PC-9 (cell line): ENCODE measurements at regions not wholly inside any gene's neighbourhood (a gene's known extent, or its start where the extent isn't known, plus 50 kb on each side); places are given as distances from the start of the nearest gene placed in this dataset.

ENCODE experiments used
- BruUV-seq: library from RNA; stranded (reverse); fragments of 400-500 nt; replicated peaks from 2 replicates; lab custom pipeline; 2021; lab: Mats Ljungman, UMichigan
- CTCF ChIA-PET: fragments of 300-600 bp; sonication (Branson Sonifier 250); formaldehyde crosslinking; loops from one replicate; lab custom pipeline; 2022; ENCODE audit warnings: antibody characterized with exemption; lab: Charles Lee
- POLR2A ChIA-PET: fragments of 300-600 bp; sonication (Branson Sonifier 250); formaldehyde crosslinking; loops from one replicate; lab custom pipeline; 2022; ENCODE audit warnings: antibody characterized with exemption; ENCODE audit not compliant: unreplicated experiment; lab: Charles Lee
- DNase-seq, 2 experiments: peaks; one replicate each; pipeline versions ENCODE4 v3.0.0 to v3.0.0-alpha.2; 2015 to 2022; ENCODE audit warnings: mixed read lengths in 1 of 2
- H2AFZ ChIP-seq: fragments of 200-600 bp; sonication (generic); 2 replicates; pipeline ENCODE4 v1.8.1; 2017; ENCODE audit warnings: antibody characterized with exemption
- H3F3A ChIP-seq: fragments of 200-600 bp; sonication (generic); 2 replicates; pipeline ENCODE4 v1.8.1; 2017; ENCODE audit warnings: antibody characterized with exemption, mild to moderate bottlenecking, low read depth; ENCODE audit not compliant: insufficient read depth
- H3K27ac ChIP-seq: fragments of 200-600 bp; sonication (generic); 2 replicates; pipeline ENCODE4 v1.6.1; 2016; ENCODE audit warnings: mixed run types
- H3K27me3 ChIP-seq: fragments of 200-600 bp; sonication (generic); 2 replicates; pipeline ENCODE4 v1.6.1; 2016; ENCODE audit warnings: low read depth, mixed run types; ENCODE audit not compliant: insufficient read depth
- H3K36me3 ChIP-seq: fragments of 200-600 bp; sonication (generic); 2 replicates; pipeline ENCODE4 v1.6.1; 2016; ENCODE audit warnings: low read depth, mixed run types
- H3K4me1 ChIP-seq: fragments of 200-600 bp; sonication (generic); replicated peaks from 2 replicates; pipeline ENCODE4 v1.6.1; 2016; ENCODE audit warnings: mixed run types; ENCODE audit not compliant: insufficient read depth
- H3K4me2 ChIP-seq: fragments of 200-600 bp; sonication (generic); 2 replicates; pipeline ENCODE4 v1.6.1; 2017; ENCODE audit warnings: mixed run types
- H3K4me3 ChIP-seq: fragments of 200-600 bp; sonication (generic); 2 replicates; pipeline ENCODE4 v1.6.1; 2016; ENCODE audit warnings: mixed run types
- H3K79me2 ChIP-seq: fragments of 200-600 bp; sonication (generic); 2 replicates; pipeline ENCODE4 v1.6.1; 2017; ENCODE audit warnings: low read depth, mixed run types
- H3K9me2 ChIP-seq: fragments of 200-600 bp; sonication (generic); 2 replicates; pipeline ENCODE4 v1.8.1; 2017; ENCODE audit warnings: mild to moderate bottlenecking; ENCODE audit not compliant: insufficient read depth
- H3K9me3 ChIP-seq: fragments of 200-600 bp; sonication (generic); 2 replicates; pipeline ENCODE4 v1.8.1; 2016; ENCODE audit warnings: low read depth; ENCODE audit not compliant: insufficient read depth
- H4K20me1 ChIP-seq: fragments of 200-600 bp; sonication (generic); 2 replicates; pipeline ENCODE4 v1.8.1; 2017; ENCODE audit not compliant: insufficient read depth
- CTCF ChIP-seq: fragments of 200-600 bp; sonication (generic); conservative IDR thresholded peaks from 2 replicates; pipeline ENCODE4 v1.6.1; 2017; ENCODE audit warnings: mixed run types, antibody characterized with exemption, mild to moderate bottlenecking, moderate library complexity
- EZH2 ChIP-seq: fragments of 200-600 bp; sonication (generic); IDR thresholded peaks from 2 replicates; pipeline ENCODE4 v1.8.0; 2017; ENCODE audit warnings: antibody characterized with exemption, low read depth
- intact Hi-C: fragments of 100-400 bp; cut with micrococcal nuclease; formaldehyde crosslinking; loops from one replicate; pipeline ENCODE4 v1.10.0; 2022; ENCODE audit not compliant: unreplicated experiment

- no peaks in the 10 kb centered on the region for H3K79me2 ChIP-seq
- H4K20me1 ChIP-seq = no peaks in the 10 kb centered on the region
- H3K9me2 ChIP-seq = no peaks in the 10 kb centered on the region
- ChIA-PET CTCF (no interaction called here), POLR2A (no interaction called here)
- no peak overlapping the region for H2AFZ ChIP-seq
- H3K27ac ChIP-seq = no peak overlapping the region
- H3K4me2 ChIP-seq = no peak overlapping the region
- H3K4me3 ChIP-seq = no peak overlapping the region
- H3K9me3 ChIP-seq = no peaks in the 10 kb centered on the region
- no peak for TF ChIP-seq EZH2
- no peak for TF ChIP-seq CTCF
- no peaks in the 10 kb centered on the region for H3K27me3 ChIP-seq
- no peaks in the 10 kb centered on the region for H3F3A ChIP-seq
- H3K36me3 ChIP-seq = no peaks in the 10 kb centered on the region
- no peaks in the 10 kb centered on the region for H3K4me1 ChIP-seq
- intact Hi-C loops = no loop called here
- no TSS peak for BruUV-seq
- no peak for DNase-seq
Observed at GRCh38 chr11:39363571-39363970, 2095.9 kb downstream of the LRRC4C start.

GRCh38 chr11:39361557-39361956, 2097.9 kb downstream of the LRRC4C start:
- ChIA-PET POLR2A (no interaction called here), CTCF (no interaction called here)
- H3F3A ChIP-seq = no peaks in the 10 kb centered on the region
- TF ChIP-seq EZH2 = no peak
- no peak for TF ChIP-seq CTCF
- H3K4me3 ChIP-seq = no peak overlapping the region
- no peaks in the 10 kb centered on the region for H3K27me3 ChIP-seq
- BruUV-seq = no TSS peak
- H4K20me1 ChIP-seq = no peaks in the 10 kb centered on the region
- no peaks in the 10 kb centered on the region for H3K9me3 ChIP-seq
- no peak overlapping the region for H2AFZ ChIP-seq
- intact Hi-C loops = no loop called here
- H3K79me2 ChIP-seq = no peaks in the 10 kb centered on the region
- H3K27ac ChIP-seq = no peak overlapping the region
- DNase-seq = no peak
- no peaks in the 10 kb centered on the region for H3K4me1 ChIP-seq
- no peak overlapping the region for H3K4me2 ChIP-seq
- H3K36me3 ChIP-seq = no peaks in the 10 kb centered on the region
- no peaks in the 10 kb centered on the region for H3K9me2 ChIP-seq

- TF ChIP-seq CTCF = no peak
- TF ChIP-seq EZH2 = no peak
Observed at GRCh38 chr11:39345834-39346442, 2113.5 kb downstream of the LRRC4C start.

More at GRCh38 chr11:39345834-39346442, 2113.5 kb downstream of the LRRC4C start:
- H3F3A ChIP-seq = no peaks in the 10 kb centered on the region
- POLR2A ChIA-PET = no interaction called here
- H2AFZ ChIP-seq = no peak overlapping the region
- no peaks in the 10 kb centered on the region for H3K36me3 ChIP-seq
- CTCF ChIA-PET = no interaction called here
- H3K9me3 ChIP-seq = no peaks in the 10 kb centered on the region
- H3K4me2 ChIP-seq = no peak overlapping the region
- no peak overlapping the region for H3K27ac ChIP-seq
- H3K4me3 ChIP-seq = no peak overlapping the region
- H3K79me2 ChIP-seq = no peaks in the 10 kb centered on the region
- intact Hi-C loops = no loop called here
- no peaks in the 10 kb centered on the region for H3K4me1 ChIP-seq
- no peaks in the 10 kb centered on the region for H4K20me1 ChIP-seq
- H3K27me3 ChIP-seq = peaks cover 9% of the 10 kb centered on the region; the same call in 1 of the 2 replicates
- no peak for DNase-seq
- no TSS peak for BruUV-seq
- no peaks in the 10 kb centered on the region for H3K9me2 ChIP-seq
